Kasumi-1 (cell line): ENCODE measurements at regions not wholly inside any gene's neighbourhood (a gene's known extent, or its start where the extent isn't known, plus 50 kb on each side); places are given as distances from the start of the nearest gene placed in this dataset.

Source experiments
- DNase-seq, 2 experiments: peaks; one replicate each; lab custom pipeline; 2025; lab: John Stamatoyannopoulos, UW

DNA sequence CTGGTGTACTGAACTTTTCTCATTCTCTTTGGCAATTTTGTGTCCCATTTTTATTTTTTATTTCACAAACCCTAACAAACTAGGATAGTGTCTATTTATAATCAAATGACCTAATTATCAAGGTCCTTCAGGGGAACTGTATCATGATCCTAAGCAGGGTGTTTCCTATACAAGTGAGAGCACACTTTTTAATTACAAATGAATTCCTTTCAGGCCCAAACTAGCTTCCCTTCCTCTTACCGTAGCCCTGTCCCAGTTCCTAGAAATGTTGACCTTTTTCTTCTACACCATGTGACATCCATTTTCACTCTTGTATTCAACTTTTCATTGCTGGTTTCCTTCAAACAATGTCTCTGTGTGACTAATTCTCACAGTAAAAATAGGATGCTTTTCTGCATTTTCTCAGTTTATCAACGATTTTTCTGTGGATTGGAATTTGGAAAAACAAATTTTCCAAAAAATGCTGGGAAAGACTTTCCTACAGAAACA, 411.4 kb downstream of the CCDC91 start:
- no peak for DNase-seq

DNA sequence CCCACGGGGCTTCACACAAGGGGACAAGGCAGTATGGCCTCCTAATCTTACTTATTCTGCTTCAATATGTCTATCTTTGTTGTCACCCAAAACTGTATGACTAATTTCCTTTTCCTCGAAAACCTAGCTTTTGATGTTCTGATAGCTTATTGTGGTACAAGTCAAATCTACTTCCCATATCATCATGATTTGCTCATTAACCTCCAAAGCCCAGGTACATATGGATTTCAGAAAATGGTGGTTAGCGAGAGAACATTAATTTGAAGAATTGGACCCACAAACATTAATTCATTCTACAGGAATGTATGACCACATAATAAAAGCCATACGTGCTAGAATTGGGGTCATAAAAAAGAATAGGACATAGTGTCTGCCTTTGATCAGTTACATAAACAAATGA, 412.5 kb downstream of the CCDC91 start:
- DNase-seq = no peak

DNA sequence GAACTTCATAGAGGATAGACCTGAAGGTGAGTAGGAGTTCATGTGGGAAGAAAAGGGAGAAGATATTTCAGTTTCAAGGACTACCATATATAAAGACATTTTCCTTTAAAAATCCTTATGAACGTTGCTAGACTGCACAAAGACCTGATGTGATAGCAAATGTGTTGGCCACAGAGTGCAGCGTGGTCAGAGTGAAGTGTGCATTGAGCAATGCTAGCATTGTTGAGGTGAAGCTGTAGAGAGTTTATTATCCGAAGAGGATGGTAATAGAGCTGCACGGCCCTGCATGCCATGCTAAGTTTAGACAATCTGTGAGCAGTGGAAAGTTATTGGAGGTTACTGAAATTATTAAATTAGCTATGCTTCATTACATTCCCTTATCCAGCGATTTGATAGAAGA, 413.0 kb downstream of the CCDC91 start:
- no peak for DNase-seq

DNA sequence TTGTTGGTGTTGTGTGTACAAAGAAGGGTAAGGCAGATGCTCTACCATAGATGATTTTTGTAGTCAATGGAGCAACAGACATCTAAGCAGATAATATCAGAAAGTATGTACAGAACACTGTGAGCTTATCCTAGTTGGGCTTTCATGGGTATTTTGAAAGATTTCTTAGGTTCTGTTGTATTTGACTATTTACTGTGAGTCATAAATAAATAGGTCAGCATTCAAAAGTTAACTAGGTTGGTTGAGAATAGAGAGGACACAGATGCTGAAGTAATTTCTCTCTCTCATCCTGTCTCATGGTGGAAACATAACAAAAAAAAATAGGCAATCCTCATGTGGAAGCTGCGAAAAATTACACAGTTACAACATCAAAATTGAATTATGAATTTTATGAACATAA, 413.5 kb downstream of the CCDC91 start:
- DNase-seq = no peak

DNA sequence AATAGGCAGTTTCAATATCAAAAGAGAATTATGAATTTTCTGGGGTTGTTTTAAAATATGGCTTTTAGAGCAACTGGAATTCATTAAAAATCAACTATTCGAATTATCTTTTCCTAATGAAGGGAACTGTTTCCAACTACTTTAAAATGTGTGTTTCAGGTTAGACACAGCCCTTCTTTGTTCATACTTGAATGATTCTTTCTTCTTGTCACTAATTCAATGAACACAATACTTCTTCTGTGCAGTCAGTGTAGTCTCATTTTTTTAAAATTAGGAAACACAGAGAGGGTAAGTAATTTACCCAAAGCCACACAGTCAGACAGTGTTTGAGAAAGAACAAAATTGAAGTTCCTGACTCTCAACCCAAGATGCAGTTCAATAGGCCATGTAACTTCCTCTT, 414.0 kb downstream of the CCDC91 start:
- no peak for DNase-seq

DNA sequence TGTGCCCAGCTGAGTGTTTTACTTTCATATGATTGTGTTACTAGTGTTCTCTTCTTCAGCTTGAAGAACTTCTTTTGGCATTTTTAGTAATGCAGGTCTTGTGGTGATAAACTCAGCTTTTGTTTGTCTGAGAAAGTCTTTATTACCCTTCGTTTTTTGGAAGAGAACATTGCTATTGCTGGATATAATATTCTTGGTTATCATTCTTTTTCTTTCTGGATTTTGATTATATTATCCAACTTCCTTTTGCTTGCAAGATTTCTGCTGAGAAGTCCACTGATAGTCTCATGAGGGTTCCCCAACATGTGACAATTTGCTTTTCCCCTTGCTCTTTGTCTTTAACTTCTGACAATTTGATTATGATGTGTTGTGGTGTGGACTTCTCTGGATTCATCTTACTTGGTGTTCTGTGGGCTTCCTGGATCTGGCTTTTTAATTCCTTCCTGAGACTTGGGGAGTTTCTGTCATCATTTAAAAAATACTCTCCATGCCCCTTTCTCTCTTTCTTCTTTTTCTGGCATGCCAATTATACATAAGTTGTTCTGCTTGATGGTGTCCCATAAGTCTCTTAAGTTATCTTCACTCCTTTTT, 416.8 kb downstream of the CCDC91 start:
- no peak for DNase-seq

DNA sequence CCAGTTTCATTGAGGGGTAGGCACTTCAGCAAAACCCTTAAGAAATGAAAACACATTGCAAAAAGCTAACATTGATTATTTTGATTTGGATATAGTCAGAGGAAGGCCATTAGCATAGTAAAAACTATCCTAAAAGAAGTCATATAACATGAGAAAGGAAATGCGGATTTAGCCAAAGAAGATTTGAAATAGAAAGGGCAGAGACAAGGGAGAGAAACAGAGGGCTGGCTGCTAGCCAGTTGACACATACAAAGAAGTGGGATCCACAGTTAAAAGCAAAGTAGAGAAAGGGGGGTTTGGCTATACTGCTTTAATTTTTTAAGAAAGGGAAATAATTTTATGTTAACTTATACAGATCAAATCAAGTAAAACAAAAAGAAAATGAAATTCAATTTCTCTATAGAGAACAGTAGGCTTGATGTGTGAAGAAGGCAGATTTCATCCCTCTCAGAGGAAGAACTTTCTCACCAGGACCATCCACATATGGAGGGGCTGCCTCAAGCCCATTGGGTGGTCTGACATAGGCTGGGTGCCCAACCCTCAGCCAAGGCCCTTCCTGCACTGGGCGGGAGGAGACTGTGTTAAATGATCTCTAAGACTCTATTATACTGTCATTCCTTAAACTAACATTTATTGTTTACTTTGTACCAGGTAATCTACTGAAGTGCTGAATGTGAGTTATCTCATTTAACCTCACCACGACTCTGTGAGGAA, 420.3 kb downstream of the CCDC91 start:
- DNase-seq = no peak

DNA sequence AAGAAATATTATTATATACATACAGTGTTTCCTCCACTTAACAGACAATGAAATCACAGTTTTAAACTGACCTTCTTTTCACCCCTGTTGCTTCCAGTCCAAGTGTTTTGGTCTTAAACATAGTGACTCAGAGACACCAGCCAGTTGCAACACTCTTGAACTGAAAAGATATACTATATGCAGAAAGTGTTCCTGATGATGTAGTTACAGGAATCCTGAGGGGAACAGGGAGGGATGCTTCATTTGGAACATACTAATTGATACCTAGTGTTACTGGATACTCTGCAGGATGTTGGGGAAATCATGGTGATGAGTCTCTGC, 420.8 kb downstream of the CCDC91 start:
- no peak for DNase-seq

DNA sequence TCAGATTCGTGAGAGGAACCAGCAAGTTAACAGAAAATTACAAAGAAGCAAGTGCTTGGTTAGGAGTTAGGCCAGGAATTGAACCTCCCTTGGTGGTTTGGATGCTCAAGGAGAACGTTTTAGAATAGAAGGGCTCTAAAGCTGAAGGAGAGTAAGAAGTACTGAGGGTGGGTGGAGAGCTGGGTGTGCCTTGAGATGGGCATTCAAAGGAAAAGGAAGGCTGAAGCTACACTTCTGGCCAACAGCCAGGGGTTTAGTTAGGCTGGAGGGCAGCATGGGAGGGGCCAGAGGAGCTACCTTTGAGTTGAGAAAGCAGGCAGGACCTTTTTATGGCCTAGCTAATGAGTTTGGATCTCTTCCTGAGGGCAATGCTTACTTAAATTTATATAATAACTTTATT, 421.2 kb downstream of the CCDC91 start:
- no peak for DNase-seq

DNA sequence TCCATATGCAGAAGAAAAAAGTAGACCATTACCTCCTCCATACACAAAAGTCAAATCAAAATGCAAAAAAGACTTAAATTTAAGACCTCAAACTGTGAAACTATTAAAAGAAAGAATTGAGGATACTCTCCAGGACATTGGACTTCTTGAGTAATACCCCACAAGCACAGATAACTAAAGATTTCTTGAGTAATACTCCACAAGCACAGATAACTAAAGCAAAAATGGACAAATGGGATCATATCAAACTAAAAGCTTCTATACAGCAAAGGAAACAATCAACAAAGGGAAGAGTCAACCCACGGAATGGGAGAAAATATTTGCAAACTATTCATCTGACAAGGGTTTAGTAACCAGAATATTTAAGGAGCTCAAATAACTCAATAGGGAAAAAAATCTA, 427.9 kb downstream of the CCDC91 start:
- no peak for DNase-seq

DNA sequence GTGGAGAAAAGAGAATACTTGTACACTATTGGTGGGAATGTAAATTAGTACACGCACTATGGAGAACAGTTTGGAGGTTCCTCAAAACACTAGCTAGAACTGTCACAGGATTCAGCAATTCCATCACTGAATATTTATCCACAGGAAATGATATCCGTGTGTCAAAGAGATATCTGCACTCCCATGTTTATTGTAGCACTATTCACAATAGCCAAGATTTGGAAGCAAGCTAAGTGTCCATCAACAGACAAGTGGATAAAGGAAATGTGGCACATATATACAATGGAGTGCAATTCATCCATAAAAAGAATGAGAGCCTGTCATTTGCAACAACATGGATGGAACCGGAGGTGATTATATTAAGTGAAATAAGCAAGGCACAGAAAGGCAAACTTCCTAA, 428.5 kb downstream of the CCDC91 start:
- DNase-seq = no peak

DNA sequence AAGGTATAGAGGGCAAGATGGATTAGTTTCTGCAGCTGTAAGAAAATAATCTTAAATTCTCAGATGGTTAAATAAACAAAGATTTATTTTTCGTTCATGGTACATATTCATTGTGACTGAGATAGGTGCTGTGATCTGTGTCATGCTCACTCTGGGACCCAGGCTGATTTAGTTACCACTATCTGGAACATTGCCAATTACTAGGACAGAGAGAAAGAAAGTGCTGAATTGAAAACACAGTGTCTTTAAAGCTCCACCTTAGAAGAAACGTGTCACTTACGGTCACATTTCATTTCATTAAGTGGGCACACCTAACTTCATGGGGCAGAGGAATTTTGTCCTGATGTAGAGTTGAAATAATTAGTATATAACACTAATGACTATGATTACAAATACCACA, 430.0 kb downstream of the CCDC91 start:
- no peak for DNase-seq

DNA sequence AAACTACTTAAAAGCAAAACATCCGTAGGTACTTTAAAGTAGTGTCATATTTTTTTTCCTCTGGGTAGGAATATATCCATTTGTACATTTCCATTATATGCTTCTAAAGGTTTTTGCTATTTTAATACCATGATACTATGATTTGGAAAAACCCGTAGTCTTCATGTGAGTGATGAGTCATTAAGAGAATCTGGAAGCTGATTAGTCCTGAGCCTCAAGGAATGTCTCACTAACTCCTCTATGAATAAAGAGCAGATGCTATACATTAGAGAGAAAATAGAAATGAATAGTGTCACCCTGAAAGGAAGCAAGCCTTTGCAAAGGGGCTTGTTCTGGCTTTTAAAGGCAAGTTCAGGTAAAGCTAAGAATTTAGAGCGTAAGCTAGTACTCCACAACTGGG, 432.1 kb downstream of the CCDC91 start:
- DNase-seq = no peak

DNA sequence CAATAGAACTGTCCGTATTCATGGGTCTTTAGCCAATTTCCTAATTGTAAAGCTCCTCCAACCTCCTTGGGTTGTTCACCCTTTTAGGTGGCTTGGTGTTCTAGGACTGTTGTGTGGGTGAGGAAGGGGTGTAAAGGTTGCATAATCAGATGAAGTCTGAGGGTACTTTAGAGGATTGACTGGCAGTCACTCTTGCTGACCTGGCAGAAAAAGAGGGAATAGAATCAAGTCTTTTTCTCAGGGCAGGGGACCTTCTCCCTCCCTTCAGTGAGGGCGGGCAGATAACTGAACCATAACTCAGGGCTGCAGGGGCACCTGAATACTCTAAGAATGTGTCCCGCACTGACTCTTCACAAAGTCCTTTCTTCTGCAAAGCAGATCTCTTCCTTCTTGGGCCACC, 436.2 kb downstream of the CCDC91 start:
- DNase-seq = no peak

DNA sequence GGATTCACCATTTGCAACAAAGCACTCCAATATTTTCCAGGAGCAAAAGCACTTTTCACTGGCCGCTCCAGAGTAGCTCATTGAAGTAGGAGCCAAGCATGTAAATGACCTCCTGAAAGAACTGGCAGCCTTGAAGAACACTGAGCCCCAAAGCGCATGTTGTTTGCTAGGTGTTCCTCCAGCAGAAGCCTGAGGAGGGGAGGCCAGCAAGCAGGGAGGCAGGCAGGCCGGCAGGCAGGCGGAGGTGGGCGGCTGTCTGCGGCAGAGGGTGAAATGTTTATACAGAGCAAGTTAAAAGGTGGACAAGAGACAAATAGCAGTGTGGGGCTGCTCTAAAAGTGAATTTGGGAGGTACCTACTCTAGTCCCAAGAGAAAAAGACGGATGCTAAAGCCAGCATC, 439.4 kb downstream of the CCDC91 start:
- DNase-seq = no peak

DNA sequence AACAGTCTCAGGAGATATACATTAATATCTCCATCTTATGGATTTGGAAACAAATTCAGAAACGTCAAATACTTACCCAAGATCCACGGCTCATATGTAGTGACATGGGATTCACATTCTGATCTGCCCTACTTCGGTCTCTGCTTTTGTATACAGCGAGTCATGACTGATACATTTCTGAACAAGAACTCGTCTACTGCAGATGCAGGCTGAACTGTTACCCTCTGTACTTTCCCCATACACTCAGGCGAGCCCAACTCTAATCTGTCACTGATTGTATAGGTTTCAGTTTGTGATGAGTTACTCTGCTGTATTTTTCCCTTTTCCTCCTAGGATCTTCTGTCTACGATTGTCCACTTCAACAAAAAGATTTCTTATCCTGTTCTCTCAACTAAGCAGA, 441.6 kb downstream of the CCDC91 start:
- DNase-seq = no peak

DNA sequence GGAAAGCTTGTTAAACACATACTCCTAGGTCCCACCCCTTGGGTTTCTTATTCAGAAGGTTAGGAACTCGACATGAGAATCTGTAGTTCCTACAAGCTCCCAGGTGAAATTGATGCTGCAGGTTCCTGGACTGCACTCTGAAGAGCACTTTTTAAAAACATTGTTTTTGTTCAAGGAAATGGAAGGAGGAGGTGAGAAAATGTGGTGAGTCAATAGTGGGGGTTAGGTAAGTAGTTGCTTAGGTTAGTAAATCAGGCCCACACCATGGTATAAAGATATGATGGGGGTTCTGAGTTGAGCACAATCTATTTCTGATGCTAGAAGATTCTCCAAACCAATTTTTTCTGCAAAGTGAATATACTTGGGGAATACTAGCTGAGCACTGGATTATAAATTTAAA, 450.3 kb downstream of the CCDC91 start:
- no peak for DNase-seq

DNA sequence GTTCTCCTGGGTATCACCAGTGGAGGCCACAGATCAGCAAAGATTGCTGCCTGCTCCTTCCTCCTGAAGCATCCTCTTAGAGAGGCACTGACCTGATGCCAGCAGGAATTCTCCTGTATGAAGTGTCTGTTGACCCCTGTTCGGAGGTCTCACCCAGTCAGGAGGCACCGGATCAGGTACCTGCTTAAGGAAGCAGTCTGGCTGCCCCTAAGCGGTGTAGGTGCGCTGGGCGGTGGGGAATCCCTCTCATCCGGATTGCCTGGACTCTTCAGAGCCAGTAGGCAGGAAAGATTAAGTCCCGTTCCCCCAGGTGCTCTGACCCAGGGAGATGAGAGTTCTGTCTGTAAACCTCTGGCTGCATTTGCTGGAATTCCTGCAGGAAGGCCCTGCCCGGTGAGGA, 455.2 kb downstream of the CCDC91 start:
- no peak for DNase-seq

DNA sequence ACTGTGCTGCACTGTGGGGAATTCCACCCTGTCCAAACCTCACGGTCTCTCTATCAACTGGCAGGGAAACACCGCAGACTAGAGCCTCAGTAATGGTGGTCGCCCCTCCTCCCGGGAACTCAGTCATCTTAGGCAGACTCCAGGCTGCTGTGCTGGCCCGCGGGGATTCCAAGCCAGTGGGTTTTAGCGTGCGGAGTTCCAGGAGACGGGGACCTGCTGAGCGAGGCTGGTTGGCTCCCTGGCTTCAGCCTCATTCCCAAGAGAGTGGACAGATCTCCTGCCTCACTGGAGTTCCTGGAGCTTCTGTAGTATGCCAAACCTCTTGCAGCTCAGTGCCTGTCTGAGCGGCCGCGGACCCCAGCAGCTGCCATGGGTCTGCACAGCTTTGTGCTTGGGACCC, 455.6 kb downstream of the CCDC91 start:
- no peak for DNase-seq

DNA sequence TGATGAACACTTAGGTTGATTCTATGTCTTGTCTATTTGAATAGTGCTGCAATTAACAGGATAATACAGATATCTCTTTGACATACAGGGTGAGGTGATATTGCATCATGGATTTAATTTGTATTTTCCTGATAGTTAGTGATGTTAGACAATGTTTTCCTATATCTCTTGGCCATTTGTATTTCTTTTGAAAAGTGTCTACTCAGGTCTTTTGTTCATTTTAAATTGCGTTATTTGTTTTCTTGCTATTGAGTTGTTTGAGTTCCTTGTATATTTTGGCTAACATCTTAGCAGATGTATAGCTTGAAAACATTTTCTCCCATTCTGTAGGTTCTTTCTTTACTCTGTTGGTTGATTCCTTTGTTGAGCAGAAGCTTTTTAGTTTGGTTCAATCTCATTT, 460.6 kb downstream of the CCDC91 start:
- DNase-seq = no peak

DNA sequence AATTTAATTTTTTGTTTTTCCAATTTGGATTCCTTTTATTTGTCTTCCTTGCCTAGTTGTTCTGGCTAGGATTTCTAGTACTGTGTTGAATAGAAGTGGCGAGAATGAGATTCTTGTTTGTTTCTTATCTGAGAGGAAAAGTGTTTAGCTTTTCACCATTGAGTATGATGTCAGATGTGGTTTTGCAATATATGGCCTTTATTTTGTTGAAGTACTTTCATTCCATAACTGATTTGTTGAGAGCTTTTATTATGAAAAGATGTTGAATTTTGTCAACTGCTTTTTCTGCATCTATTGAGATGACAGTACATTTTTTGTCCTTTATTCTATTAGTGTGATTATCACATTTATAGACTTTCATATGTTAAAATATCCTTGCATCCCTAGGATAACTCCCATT, 462.0 kb downstream of the CCDC91 start:
- DNase-seq = no peak

DNA sequence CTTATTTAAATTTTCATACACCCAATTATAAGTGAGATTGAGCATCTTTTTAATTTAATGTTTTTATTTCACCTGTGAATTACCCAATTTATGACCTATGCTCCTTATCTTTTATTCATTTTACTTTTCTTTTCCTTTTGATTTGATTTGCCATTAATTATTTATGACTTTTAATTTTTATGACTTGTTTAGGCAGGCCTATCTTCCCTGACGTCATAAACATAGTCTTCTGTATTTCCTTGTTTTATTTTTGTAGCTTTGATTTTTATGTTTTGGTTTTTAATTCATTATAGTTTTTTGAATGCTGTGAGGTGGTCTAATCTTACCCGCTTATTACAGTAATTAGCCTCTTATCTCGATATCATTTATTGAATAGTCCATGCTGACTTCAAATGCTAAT, 467.1 kb upstream of the FAR2 start:
- DNase-seq = no peak

DNA sequence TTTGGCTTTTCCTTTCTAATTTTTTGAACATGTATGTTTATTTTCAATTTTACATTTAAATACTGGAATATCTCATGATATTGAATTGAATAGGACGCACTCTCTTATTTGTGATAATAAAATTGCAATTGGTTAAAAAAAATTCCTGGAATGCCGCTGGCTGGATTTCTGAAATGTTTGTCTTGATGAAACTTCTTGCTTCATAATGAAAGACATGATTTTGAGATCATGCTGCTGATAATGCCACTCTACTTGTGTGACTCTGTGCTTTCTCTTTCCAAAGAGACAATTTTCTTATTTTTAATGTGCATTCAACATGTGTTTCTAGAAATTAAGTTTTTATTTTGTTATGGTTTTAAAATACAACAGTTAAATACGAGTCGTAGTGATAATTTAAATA, 465.7 kb upstream of the FAR2 start:
- DNase-seq = no peak
